ENCODE measurements at regions not wholly inside any gene's neighbourhood (a gene's known extent, or its start where the extent isn't known, plus 50 kb on each side); places are given as distances from the start of the nearest gene placed in this dataset.

- no peaks in the 10 kb centered on the region for H3F3A ChIP-seq (replicated peaks; ENCODE audit: low read depth)
- H2AFZ ChIP-seq, result no peak overlapping the region
- ATAC-seq, result no peak
- Mint-ChIP-seq H3K9me3 (peaks cover 4% of the 10 kb centered on the region; the same call in 2 of the 3 replicates), H3K27ac (no peak overlapping the region), H3K4me1 (peaks cover 11% of the 10 kb centered on the region), H3K4me3 (no peak overlapping the region), H3K36me3 (ENCODE audit: low read depth) (peaks cover 3% of the 10 kb centered on the region; the same call in 1 of the 3 replicates), H3K27me3 (ENCODE audit: insufficient read depth, low read depth, poor library complexity) (no peaks in the 10 kb centered on the region)
- H3K4me1 ChIP-seq (ENCODE audit: insufficient read depth), result peaks cover 16% of the 10 kb centered on the region; the same call in 1 of the 2 replicates
- no peak overlapping the region for H3K4me2 ChIP-seq
- H3K27me3 ChIP-seq (ENCODE audit: insufficient read depth), result no peaks in the 10 kb centered on the region
- no peaks in the 10 kb centered on the region for H3K36me3 ChIP-seq (ENCODE audit: insufficient read depth)
- H3K9me2 ChIP-seq (ENCODE audit: insufficient read depth), result peaks cover 8% of the 10 kb centered on the region; the same call in 1 of the 2 replicates
- no peaks in the 10 kb centered on the region for H3K79me2 ChIP-seq (replicated peaks; ENCODE audit: insufficient read depth)
- H4K20me1 ChIP-seq (replicated peaks; ENCODE audit: insufficient read depth), result no peaks in the 10 kb centered on the region
- no peak for DNase-seq (ENCODE audit: low spot score)
- no peak overlapping the region for H3K27ac ChIP-seq (ENCODE audit: low read depth)
- no peak overlapping the region for H3K4me3 ChIP-seq
- TF ChIP-seq POLR2AphosphoS5 (IDR thresholded peaks at IDR 0.05; ENCODE audit: low read depth) (no peak), ZNF114 (CRISPR knock-in tag; IDR thresholded peaks at IDR 0.05) (no peak), ZNF331 (CRISPR knock-in tag; IDR thresholded peaks at IDR 0.05; ENCODE audit: low read depth) (no peak), CREB1 (CRISPR knock-in tag; IDR thresholded peaks at IDR 0.05; ENCODE audit: low read depth) (no peak), STAT1 (IDR thresholded peaks at IDR 0.05; ENCODE audit: unreplicated experiment) (no peak)
- TF ChIP-seq, protein P1, sequence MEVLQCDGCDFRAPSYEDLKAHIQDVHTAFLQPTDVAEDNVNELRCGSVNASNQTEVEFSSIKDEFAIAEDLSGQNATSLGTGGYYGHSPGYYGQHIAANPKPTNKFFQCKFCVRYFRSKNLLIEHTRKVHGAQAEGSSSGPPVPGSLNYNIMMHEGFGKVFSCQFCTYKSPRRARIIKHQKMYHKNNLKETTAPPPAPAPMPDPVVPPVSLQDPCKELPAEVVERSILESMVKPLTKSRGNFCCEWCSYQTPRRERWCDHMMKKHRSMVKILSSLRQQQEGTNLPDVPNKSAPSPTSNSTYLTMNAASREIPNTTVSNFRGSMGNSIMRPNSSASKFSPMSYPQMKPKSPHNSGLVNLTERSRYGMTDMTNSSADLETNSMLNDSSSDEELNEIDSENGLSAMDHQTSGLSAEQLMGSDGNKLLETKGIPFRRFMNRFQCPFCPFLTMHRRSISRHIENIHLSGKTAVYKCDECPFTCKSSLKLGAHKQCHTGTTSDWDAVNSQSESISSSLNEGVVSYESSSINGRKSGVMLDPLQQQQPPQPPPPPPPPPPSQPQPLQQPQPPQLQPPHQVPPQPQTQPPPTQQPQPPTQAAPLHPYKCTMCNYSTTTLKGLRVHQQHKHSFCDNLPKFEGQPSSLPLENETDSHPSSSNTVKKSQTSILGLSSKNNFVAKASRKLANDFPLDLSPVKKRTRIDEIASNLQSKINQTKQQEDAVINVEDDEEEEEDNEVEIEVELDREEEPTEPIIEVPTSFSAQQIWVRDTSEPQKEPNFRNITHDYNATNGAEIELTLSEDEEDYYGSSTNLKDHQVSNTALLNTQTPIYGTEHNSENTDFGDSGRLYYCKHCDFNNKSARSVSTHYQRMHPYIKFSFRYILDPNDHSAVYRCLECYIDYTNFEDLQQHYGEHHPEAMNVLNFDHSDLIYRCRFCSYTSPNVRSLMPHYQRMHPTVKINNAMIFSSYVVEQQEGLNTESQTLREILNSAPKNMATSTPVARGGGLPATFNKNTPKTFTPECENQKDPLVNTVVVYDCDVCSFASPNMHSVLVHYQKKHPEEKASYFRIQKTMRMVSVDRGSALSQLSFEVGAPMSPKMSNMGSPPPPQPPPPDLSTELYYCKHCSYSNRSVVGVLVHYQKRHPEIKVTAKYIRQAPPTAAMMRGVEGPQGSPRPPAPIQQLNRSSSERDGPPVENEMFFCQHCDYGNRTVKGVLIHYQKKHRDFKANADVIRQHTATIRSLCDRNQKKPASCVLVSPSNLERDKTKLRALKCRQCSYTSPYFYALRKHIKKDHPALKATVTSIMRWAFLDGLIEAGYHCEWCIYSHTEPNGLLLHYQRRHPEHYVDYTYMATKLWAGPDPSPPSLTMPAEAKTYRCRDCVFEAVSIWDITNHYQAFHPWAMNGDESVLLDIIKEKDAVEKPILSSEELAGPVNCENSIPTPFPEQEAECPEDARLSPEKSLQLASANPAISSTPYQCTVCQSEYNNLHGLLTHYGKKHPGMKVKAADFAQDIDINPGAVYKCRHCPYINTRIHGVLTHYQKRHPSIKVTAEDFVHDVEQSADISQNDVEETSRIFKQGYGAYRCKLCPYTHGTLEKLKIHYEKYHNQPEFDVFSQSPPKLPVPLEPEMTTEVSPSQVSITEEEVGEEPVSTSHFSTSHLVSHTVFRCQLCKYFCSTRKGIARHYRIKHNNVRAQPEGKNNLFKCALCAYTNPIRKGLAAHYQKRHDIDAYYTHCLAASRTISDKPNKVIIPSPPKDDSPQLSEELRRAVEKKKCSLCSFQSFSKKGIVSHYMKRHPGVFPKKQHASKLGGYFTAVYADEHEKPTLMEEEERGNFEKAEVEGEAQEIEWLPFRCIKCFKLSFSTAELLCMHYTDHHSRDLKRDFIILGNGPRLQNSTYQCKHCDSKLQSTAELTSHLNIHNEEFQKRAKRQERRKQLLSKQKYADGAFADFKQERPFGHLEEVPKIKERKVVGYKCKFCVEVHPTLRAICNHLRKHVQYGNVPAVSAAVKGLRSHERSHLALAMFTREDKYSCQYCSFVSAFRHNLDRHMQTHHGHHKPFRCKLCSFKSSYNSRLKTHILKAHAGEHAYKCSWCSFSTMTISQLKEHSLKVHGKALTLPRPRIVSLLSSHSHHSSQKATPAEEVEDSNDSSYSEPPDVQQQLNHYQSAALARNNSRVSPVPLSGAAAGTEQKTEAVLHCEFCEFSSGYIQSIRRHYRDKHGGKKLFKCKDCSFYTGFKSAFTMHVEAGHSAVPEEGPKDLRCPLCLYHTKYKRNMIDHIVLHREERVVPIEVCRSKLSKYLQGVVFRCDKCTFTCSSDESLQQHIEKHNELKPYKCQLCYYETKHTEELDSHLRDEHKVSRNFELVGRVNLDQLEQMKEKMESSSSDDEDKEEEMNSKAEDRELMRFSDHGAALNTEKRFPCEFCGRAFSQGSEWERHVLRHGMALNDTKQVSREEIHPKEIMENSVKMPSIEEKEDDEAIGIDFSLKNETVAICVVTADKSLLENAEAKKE (CRISPR knock-in tag; IDR thresholded peaks at IDR 0.05), result no peak
- TF ChIP-seq, protein P2, sequence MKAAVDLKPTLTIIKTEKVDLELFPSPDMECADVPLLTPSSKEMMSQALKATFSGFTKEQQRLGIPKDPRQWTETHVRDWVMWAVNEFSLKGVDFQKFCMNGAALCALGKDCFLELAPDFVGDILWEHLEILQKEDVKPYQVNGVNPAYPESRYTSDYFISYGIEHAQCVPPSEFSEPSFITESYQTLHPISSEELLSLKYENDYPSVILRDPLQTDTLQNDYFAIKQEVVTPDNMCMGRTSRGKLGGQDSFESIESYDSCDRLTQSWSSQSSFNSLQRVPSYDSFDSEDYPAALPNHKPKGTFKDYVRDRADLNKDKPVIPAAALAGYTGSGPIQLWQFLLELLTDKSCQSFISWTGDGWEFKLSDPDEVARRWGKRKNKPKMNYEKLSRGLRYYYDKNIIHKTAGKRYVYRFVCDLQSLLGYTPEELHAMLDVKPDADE (IDR thresholded peaks at IDR 0.05), result no peak
- TF ChIP-seq, protein P3, sequence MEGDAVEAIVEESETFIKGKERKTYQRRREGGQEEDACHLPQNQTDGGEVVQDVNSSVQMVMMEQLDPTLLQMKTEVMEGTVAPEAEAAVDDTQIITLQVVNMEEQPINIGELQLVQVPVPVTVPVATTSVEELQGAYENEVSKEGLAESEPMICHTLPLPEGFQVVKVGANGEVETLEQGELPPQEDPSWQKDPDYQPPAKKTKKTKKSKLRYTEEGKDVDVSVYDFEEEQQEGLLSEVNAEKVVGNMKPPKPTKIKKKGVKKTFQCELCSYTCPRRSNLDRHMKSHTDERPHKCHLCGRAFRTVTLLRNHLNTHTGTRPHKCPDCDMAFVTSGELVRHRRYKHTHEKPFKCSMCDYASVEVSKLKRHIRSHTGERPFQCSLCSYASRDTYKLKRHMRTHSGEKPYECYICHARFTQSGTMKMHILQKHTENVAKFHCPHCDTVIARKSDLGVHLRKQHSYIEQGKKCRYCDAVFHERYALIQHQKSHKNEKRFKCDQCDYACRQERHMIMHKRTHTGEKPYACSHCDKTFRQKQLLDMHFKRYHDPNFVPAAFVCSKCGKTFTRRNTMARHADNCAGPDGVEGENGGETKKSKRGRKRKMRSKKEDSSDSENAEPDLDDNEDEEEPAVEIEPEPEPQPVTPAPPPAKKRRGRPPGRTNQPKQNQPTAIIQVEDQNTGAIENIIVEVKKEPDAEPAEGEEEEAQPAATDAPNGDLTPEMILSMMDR (conservative IDR thresholded peaks at IDR 0.05; ENCODE audit: low read depth in 2 of 2), result no peak
Observed at GRCh38 chr3:72036899-72037298, 252.0 kb upstream of the PROK2 start.
